CD4-positive, alpha-beta T cell (primary cell): ENCODE measurements at regions not wholly inside any gene's neighbourhood (a gene's known extent, or its start where the extent isn't known, plus 50 kb on each side); places are given as distances from the start of the nearest gene placed in this dataset.

Source experiments
- ATAC-seq: fragments of 200-7000 bp; cut with Tn5 transposase; one replicate; pipeline ENCODE4 v1.10.0; 2022; ENCODE audit warnings: mild to moderate bottlenecking; ENCODE audit not compliant: poor library complexity
- CTCF ChIA-PET: fragments of 350-600 bp; sonication (Branson Sonifier 250); formaldehyde crosslinking; loops from one replicate; lab custom pipeline; 2021; ENCODE audit warnings: antibody characterized with exemption, inconsistent platforms; lab: Charles Lee
- POLR2A ChIA-PET: fragments of 350-600 bp; sonication (Branson Sonifier 250); formaldehyde crosslinking; loops from one replicate; lab custom pipeline; 2021; ENCODE audit warnings: antibody characterized with exemption, inconsistent platforms; lab: Charles Lee
- DNase-seq, 14 experiments: peaks; one replicate each; pipeline ENCODE4 v3.0.0-alpha.2; 2013 to 2020; ENCODE audit warnings: mixed read lengths in 2 of 14
- H3K27ac ChIP-seq, 2 donors: one replicate each; pipeline versions ENCODE4 v1.5.1 to v1.7.0; 2013; ENCODE audit warnings: low read length in 2 of 2, low read depth in 1 of 2, mild to moderate bottlenecking in 1 of 2
- H3K27me3 ChIP-seq, 2 experiments: 1 replicate in 1 of 2; 2 replicates in 1 of 2; pipeline versions ENCODE4 v1.6.1 to v1.7.0; 2013; ENCODE audit warnings: low read length in 2 of 2, control low read depth in 1 of 2, mild to moderate bottlenecking in 1 of 2, moderate library complexity in 1 of 2; ENCODE audit not compliant: insufficient read depth in 2 of 2, control insufficient read depth in 1 of 2
- H3K36me3 ChIP-seq: one replicate; pipeline ENCODE4 v1.6.1; 2013; ENCODE audit warnings: low read length, control low read depth; ENCODE audit not compliant: insufficient read depth
- H3K4me1 ChIP-seq: one replicate; pipeline ENCODE4 v1.6.1; 2013; ENCODE audit warnings: low read length, control low read depth; ENCODE audit not compliant: insufficient read depth
- H3K4me3 ChIP-seq: one replicate; pipeline ENCODE4 v1.5.1; 2013; ENCODE audit warnings: mild to moderate bottlenecking, low read length, moderate library complexity
- H3K9me3 ChIP-seq, 2 experiments: 1 replicate in 1 of 2; 2 replicates in 1 of 2; pipeline versions ENCODE4 v1.6.1 to v1.7.0; 2013; ENCODE audit warnings: low read length in 2 of 2, mild to moderate bottlenecking in 2 of 2, control low read depth in 1 of 2, moderate library complexity in 1 of 2; ENCODE audit not compliant: control insufficient read depth in 1 of 2, insufficient read depth in 1 of 2
- H3K27ac Mint-ChIP-seq: one replicate; pipeline ENCODE4 v1.8.0; 2020; ENCODE audit warnings: mixed read lengths
- H3K27me3 Mint-ChIP-seq: one replicate; pipeline ENCODE4 v1.8.0; 2021; ENCODE audit warnings: mixed read lengths
- H3K36me3 Mint-ChIP-seq: one replicate; pipeline ENCODE4 v1.8.0; 2021; ENCODE audit warnings: low read depth, mixed read lengths
- H3K4me1 Mint-ChIP-seq: one replicate; pipeline ENCODE4 v1.8.0; 2021; ENCODE audit warnings: low read depth, mixed read lengths
- H3K4me3 Mint-ChIP-seq: one replicate; pipeline ENCODE4 v1.8.0; 2020; ENCODE audit warnings: mild to moderate bottlenecking, mixed read lengths
- H3K9me3 Mint-ChIP-seq: one replicate; pipeline ENCODE4 v1.8.0; 2020; ENCODE audit warnings: mixed read lengths
- intact Hi-C, 2 experiments: fragments of 100-400 bp; cut with DNase I in 1 of 2; cut with micrococcal nuclease in 1 of 2; formaldehyde crosslinking; loops; one replicate each; pipeline versions ENCODE4 v1.15.1 to v1.9.0; 2023 to 2025; cut with DNase I, micrococcal nuclease
- TF ChIP-seq, protein P1 (sequence below): fragments of 200-600 bp; IDR thresholded peaks from one replicate; pipeline ENCODE4 v1.8.0; 2022; ENCODE audit warnings: antibody characterized with exemption, mild to moderate bottlenecking

DNA sequence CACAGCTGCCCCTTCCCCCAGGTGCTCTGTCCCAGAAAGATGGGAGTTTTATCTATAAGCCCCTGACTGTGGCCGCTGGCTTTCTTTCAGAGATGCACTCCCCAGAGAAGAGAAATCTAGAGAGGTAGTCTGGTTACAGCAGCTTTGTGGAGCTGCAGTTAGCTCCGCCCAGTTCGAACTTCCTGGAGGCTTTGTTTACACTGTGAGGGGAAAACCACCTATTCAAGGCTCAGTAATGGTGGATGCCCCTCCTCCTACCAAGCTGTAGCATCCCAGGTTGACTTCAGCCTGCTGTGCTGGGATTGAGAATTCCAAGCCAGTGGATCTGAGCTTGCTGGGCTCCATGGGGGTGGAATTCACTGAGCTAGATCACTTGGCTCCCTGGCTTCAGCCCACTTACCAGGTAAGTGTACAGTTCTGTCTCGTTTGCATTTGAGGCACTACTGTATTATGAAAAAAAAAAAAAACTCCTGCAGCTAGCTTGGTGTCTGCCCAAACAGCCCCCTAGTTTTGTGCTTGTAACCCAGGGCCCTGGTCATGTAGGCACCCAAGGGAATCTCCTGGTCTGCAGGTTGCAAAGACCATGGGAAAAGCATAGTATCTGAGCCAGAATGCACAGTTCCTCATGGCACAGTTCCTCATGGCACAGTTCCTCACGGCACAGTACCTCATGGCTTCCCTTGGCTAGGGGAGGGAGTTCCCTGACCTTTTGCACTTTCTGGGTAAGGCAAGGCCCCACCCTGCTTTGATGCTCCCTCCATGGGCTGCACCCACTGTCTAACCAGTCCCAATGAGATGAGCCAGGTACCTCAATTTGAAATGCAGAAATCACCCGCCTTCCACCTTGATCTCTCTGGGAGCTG, 275.0 kb downstream of the CENPW start:
- Mint-ChIP-seq H3K27ac (no peak overlapping the region), H3K4me3 (no peak overlapping the region), H3K4me1 (no peaks in the 10 kb centered on the region), H3K9me3 (peaks cover 7% of the 10 kb centered on the region), H3K36me3 (no peaks in the 10 kb centered on the region), H3K27me3 (no peaks in the 10 kb centered on the region)
- CTCF ChIA-PET: no interaction called here
- H3K4me3 ChIP-seq: no peak overlapping the region
- TF ChIP-seq, protein P1, sequence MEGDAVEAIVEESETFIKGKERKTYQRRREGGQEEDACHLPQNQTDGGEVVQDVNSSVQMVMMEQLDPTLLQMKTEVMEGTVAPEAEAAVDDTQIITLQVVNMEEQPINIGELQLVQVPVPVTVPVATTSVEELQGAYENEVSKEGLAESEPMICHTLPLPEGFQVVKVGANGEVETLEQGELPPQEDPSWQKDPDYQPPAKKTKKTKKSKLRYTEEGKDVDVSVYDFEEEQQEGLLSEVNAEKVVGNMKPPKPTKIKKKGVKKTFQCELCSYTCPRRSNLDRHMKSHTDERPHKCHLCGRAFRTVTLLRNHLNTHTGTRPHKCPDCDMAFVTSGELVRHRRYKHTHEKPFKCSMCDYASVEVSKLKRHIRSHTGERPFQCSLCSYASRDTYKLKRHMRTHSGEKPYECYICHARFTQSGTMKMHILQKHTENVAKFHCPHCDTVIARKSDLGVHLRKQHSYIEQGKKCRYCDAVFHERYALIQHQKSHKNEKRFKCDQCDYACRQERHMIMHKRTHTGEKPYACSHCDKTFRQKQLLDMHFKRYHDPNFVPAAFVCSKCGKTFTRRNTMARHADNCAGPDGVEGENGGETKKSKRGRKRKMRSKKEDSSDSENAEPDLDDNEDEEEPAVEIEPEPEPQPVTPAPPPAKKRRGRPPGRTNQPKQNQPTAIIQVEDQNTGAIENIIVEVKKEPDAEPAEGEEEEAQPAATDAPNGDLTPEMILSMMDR: no peak
- no peaks in the 10 kb centered on the region for H3K4me1 ChIP-seq
- DNase-seq (no peak), ATAC-seq (no peak)
- peaks cover 0 to 8% of the 10 kb centered on the region in 2 experiments for H3K9me3 ChIP-seq
- POLR2A ChIA-PET: no interaction called here
- H3K36me3 ChIP-seq: no peaks in the 10 kb centered on the region
- H3K27ac ChIP-seq: no peak overlapping the region
- intact Hi-C loops: no loop called here
- no peaks in the 10 kb centered on the region for H3K27me3 ChIP-seq

DNA sequence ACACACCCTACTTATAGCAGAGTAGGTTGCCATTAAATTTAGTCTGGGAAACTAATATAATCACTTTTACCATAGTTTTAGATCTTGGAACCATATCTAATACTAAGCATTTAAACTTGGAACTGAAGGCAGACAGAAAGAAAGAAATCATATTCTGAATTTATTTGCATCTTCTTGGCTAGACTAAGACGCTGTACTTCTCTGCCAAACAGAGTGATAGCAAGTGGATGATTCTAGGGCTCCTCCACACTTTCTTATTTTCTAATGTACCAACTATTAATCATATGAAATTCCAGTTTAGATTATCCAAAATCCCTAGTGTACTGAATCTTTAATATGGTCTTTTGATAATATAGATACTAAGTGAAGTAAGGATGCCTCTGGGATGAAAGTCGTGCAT, 277.0 kb downstream of the CENPW start:
- Histone ChIP-seq H3K27ac (no peak overlapping the region), H3K4me3 (no peak overlapping the region), H3K36me3 (no peaks in the 10 kb centered on the region), H3K27me3 (no peaks in the 10 kb centered on the region), H3K4me1 (no peaks in the 10 kb centered on the region), H3K9me3 (peaks cover 0 to 8% of the 10 kb centered on the region in 2 experiments)
- peaks cover 7% of the 10 kb centered on the region for H3K9me3 Mint-ChIP-seq
- intact Hi-C loops: no loop called here
- no peak overlapping the region for H3K27ac Mint-ChIP-seq
- CTCF ChIA-PET: no interaction called here
- TF ChIP-seq, protein P1: no peak
- POLR2A ChIA-PET: no interaction called here
- DNase-seq (no peak), ATAC-seq (no peak)
- no peaks in the 10 kb centered on the region for H3K36me3 Mint-ChIP-seq
- no peak overlapping the region for H3K4me3 Mint-ChIP-seq
- no peaks in the 10 kb centered on the region for H3K27me3 Mint-ChIP-seq
- H3K4me1 Mint-ChIP-seq: no peaks in the 10 kb centered on the region

DNA sequence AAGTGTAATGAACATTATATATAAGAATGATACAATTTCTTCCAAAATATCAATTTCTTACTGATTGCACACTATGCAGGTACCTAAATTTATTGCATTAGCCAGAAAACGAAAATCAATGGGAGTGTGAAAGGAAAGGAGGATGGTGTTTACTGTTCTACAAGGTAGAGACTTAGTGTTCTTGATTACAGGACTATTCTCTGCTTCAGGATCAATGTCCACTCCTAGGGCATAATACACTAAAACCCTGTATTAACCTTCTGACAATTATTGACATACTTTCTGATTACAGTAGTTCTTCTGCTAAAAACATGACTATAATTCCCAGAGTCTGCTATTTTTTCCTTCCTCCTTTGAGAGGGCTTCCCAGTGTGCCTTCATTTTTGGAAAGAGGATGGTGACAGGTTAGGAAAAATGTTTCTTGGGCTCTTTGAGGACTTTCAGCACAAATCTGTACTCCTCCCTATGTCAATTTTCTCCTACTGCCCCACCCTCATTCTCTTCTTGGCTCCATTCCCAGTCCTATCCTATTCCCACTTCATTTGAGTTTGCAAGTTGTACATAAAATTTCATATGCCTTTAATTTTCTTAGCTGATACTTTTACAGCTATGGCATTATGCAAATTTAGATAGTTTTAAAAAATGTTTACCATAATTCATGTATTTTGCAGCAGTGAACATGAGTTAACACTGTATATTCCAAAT, 278.9 kb downstream of the CENPW start:
- H3K27ac Mint-ChIP-seq: no peak overlapping the region
- no peak overlapping the region for H3K4me3 ChIP-seq
- no peak overlapping the region for H3K4me3 Mint-ChIP-seq
- no peaks in the 10 kb centered on the region for H3K27me3 Mint-ChIP-seq
- no peaks in the 10 kb centered on the region for H3K4me1 Mint-ChIP-seq
- H3K4me1 ChIP-seq: no peaks in the 10 kb centered on the region
- DNase-seq: no peak
- no peaks in the 10 kb centered on the region for H3K9me3 Mint-ChIP-seq
- ChIA-PET POLR2A (no interaction called here), CTCF (no interaction called here)
- intact Hi-C loops: no loop called here
- peaks cover 0 to 8% of the 10 kb centered on the region in 2 experiments for H3K9me3 ChIP-seq
- TF ChIP-seq, protein P1: no peak
- H3K36me3 Mint-ChIP-seq: no peaks in the 10 kb centered on the region
- H3K27ac ChIP-seq: no peak overlapping the region
- no peak for ATAC-seq
- no peaks in the 10 kb centered on the region for H3K36me3 ChIP-seq
- no peaks in the 10 kb centered on the region for H3K27me3 ChIP-seq
